Transverse colon (tissue), 4 donors: ENCODE measurements at regions not wholly inside any gene's neighbourhood (a gene's known extent, or its start where the extent isn't known, plus 50 kb on each side); places are given as distances from the start of the nearest gene placed in this dataset.

Experiments used
- DNase-seq: peaks from one replicate; pipeline ENCODE4 v3.0.0-alpha.2; 2019
- H3K27ac ChIP-seq, 4 donors: fragments of 200-600 bp; sonication (generic); 2 replicates each; pipeline ENCODE4 v1.5.1; 2016 to 2018; ENCODE audit warnings: inconsistent platforms in 4 of 4
- H3K27me3 ChIP-seq: fragments of 200-600 bp; sonication (generic); 2 replicates; pipeline ENCODE4 v1.5.1; 2017; ENCODE audit warnings: inconsistent platforms
- H3K36me3 ChIP-seq, 4 donors: fragments of 200-600 bp; sonication (generic); 2 replicates each; pipeline ENCODE4 v1.5.1; 2017 to 2019; ENCODE audit warnings: inconsistent platforms in 4 of 4
- H3K4me1 ChIP-seq, 4 donors: fragments of 200-600 bp; sonication (generic); 2 replicates each; pipeline ENCODE4 v1.5.1; 2017 to 2020; ENCODE audit warnings: inconsistent platforms in 4 of 4
- H3K4me3 ChIP-seq, 4 donors: fragments of 200-600 bp; sonication (generic); 1 replicate in 1 of 4; 2 replicates in 3 of 4; pipeline versions ENCODE4 v1.5.1 to v1.6.1; 2017 to 2019; ENCODE audit warnings: inconsistent platforms in 4 of 4
- H3K9me3 ChIP-seq, 2 donors: fragments of 200-600 bp; sonication (generic); 2 replicates each; pipeline ENCODE4 v1.5.1; 2017 to 2019; ENCODE audit warnings: inconsistent platforms in 2 of 2
- CTCF ChIP-seq, 5 experiments: fragments of 200-600 bp in 3 of 5; fragments of 450-650 bp in 2 of 5; sonication (generic) in 3 of 5; IDR thresholded peaks; 1 replicate in 2 of 5; 2 replicates in 3 of 5; pipeline ENCODE4 v1.5.1; 2016 to 2017; ENCODE audit warnings: antibody characterized with exemption in 5 of 5, inconsistent platforms in 3 of 5, mild to moderate bottlenecking in 2 of 5, moderate library complexity in 1 of 5
- EP300 ChIP-seq: sonication (generic); formaldehyde crosslinking; IDR thresholded peaks from one replicate; pipeline ENCODE4 v1.6.1; 2017; ENCODE audit warnings: antibody characterized with exemption, low read depth
- POLR2A ChIP-seq: fragments of 450-650 bp; IDR thresholded peaks from one replicate; pipeline ENCODE4 v1.6.1; 2016; ENCODE audit warnings: antibody characterized with exemption, mild to moderate bottlenecking, moderate library complexity
- POLR2AphosphoS5 ChIP-seq, 3 donors: sonication (generic); formaldehyde crosslinking; IDR thresholded peaks; one replicate each; pipeline ENCODE4 v1.6.1; 2016; ENCODE audit warnings: antibody characterized with exemption in 3 of 3
- WGBS, 2 donors: methylation state at CpG; one replicate each; pipeline ENCODE4 v1.1.5; 2018; ENCODE audit warnings: low coverage in 1 of 2; 5-methylcytosine and 5-hydroxymethylcytosine counted together
- in situ Hi-C, 4 donors: fragments of 200-750 bp; cut with MboI; loops; one replicate each; pipeline versions ENCODE4 v1.15.0 to v1.15.1; 2017; ENCODE audit warnings: low sequenced_read_pairs in 3 of 4, low pct_ligation_motif_present in 1 of 4, low pct_unique_long_range_greater_than_20kb in 1 of 4
- intact Hi-C: fragments of 100-400 bp; cut with DNase I; formaldehyde crosslinking; loops from one replicate; pipeline ENCODE4 v1.15.1; 2023; ENCODE audit warnings: low total_unique reads

- no peak for TF ChIP-seq CTCF (IDR thresholded peaks at IDR 0.05)
- DNase-seq, result no peak
- in situ Hi-C loops, result no loop called here
- H3K36me3 ChIP-seq, result no peaks in the 10 kb centered on the region
- WGBS, 2 donors, result 98 to 100% methylated on average over 3 to 9 of the region's 9 CpGs
- no peaks in the 10 kb centered on the region for H3K4me1 ChIP-seq
- H3K27ac ChIP-seq, result no peak overlapping the region
- H3K27me3 ChIP-seq, result no peaks in the 10 kb centered on the region
- no peak overlapping the region for H3K4me3 ChIP-seq
- no peaks in the 10 kb centered on the region for H3K9me3 ChIP-seq
- intact Hi-C loops, result no loop called here
Observed at GRCh38 chr7:46209611-46210388, 288.7 kb upstream of the IGFBP3 start.

GRCh38 chr7:46208635-46209525 lies 287.8 kb upstream of the IGFBP3 start:
- no peak for DNase-seq
- H3K27ac ChIP-seq, result no peak overlapping the region

GRCh38 chr7:46207931-46208634 lies 287.0 kb upstream of the IGFBP3 start:
- intact Hi-C loops, result no loop called here
- no peaks in the 10 kb centered on the region for H3K27me3 ChIP-seq
- no peak for DNase-seq

More at GRCh38 chr7:46208635-46209525, 287.8 kb upstream of the IGFBP3 start:
- no peaks in the 10 kb centered on the region for H3K36me3 ChIP-seq
- H3K4me3 ChIP-seq, result no peak overlapping the region
- in situ Hi-C loops, result no loop called here
- H3K4me1 ChIP-seq, result no peaks in the 10 kb centered on the region
- H3K9me3 ChIP-seq, result no peaks in the 10 kb centered on the region
- H3K27me3 ChIP-seq, result no peaks in the 10 kb centered on the region
- TF ChIP-seq EP300, result no peak
- 78% methylated on average over 12 of the region's 12 CpGs; no CpG with 5 or more reads in 1 of the 2 donors for whole genome bisulfite sequencing, 2 donors
- intact Hi-C loops, result no loop called here

GRCh38 chr7:46206476-46207060 lies 285.5 kb upstream of the IGFBP3 start:
- no peak overlapping the region for H3K27ac ChIP-seq
- in situ Hi-C loops, result no loop called here
- H3K4me1 ChIP-seq, result no peaks in the 10 kb centered on the region
- no peaks in the 10 kb centered on the region for H3K27me3 ChIP-seq
- no peak overlapping the region for H3K4me3 ChIP-seq
- intact Hi-C loops, result no loop called here
- 35% methylated on average over 4 of the region's 4 CpGs; no CpG with 5 or more reads in 1 of the 2 donors for WGBS, 2 donors
- TF ChIP-seq POLR2A, result no peak
- TF ChIP-seq CTCF (IDR thresholded peaks at IDR 0.05), result no peak
- no peak for TF ChIP-seq EP300
- TF ChIP-seq POLR2AphosphoS5 (IDR thresholded peaks at IDR 0.05), result no peak
- no peaks in the 10 kb centered on the region for H3K9me3 ChIP-seq
- no peaks in the 10 kb centered on the region for H3K36me3 ChIP-seq
- no peak for DNase-seq

More at GRCh38 chr7:46207931-46208634, 287.0 kb upstream of the IGFBP3 start:
- Histone ChIP-seq H3K27ac (no peak overlapping the region), H3K4me3 (no peak overlapping the region), H3K9me3 (no peaks in the 10 kb centered on the region), H3K4me1 (no peaks in the 10 kb centered on the region), H3K36me3 (no peaks in the 10 kb centered on the region)
- 36 to 57% methylated on average over 4 to 5 of the region's 5 CpGs for WGBS, 2 donors
- TF ChIP-seq CTCF (IDR thresholded peaks at IDR 0.05) (no peak), POLR2A (no peak), POLR2AphosphoS5 (IDR thresholded peaks at IDR 0.05) (no peak), EP300 (no peak)
- in situ Hi-C loops, result no loop called here
